ENCODE measurements at regions not wholly inside any gene's neighbourhood (a gene's known extent, or its start where the extent isn't known, plus 50 kb on each side); places are given as distances from the start of the nearest gene placed in this dataset.

GRCh38 chr1:58939666-58940370, 156.0 kb upstream of the JUN start:
- TF ChIP-seq CHD1 (IDR thresholded peaks at IDR 0.05; ENCODE audit: low read length) (no peak), SIN3A (IDR thresholded peaks at IDR 0.05; ENCODE audit: borderline replicate concordance in 2 of 2, control insufficient read depth in 1 of 2, low read depth in 2 of 2, low read length in 2 of 2) (no peak), E2F3 (CRISPR knock-in tag; IDR thresholded peaks at IDR 0.05) (no peak), MYC (IDR thresholded peaks at IDR 0.05; ENCODE audit: low read depth, low read length) (no peak), MYC (CRISPR knock-in tag; IDR thresholded peaks at IDR 0.05; ENCODE audit: borderline replicate concordance, low read depth) (no peak), POU5F1 (IDR thresholded peaks at IDR 0.05; ENCODE audit: borderline replicate concordance, low read depth, low read length, partially characterized antibody) (no peak), GTF2B (IDR thresholded peaks at IDR 0.05; ENCODE audit: extremely low read depth, insufficient read length) (no peak), PREB (CRISPR knock-in tag; IDR thresholded peaks at IDR 0.05) (no peak), STAT5A (IDR thresholded peaks at IDR 0.05; ENCODE audit: borderline replicate concordance, low read length) (no peak), HDGF (IDR thresholded peaks at IDR 0.05) (no peak), KLF6 (CRISPR knock-in tag; IDR thresholded peaks at IDR 0.05; ENCODE audit: borderline replicate concordance) (no peak), TCF7L2 (IDR thresholded peaks at IDR 0.05; ENCODE audit: low read depth, low read length) (no peak), GABPB2 (CRISPR knock-in tag; conservative IDR thresholded peaks at IDR 0.05) (no peak), ARNT (IDR thresholded peaks at IDR 0.05) (no peak), NR1H2 (CRISPR knock-in tag; IDR thresholded peaks at IDR 0.05) (no peak)
- Histone ChIP-seq H3K9me3 (replicated peaks; ENCODE audit: control insufficient read depth, insufficient read depth, low read depth, low read length) (no peaks in the 10 kb centered on the region), H3K9ac (ENCODE audit: insufficient read depth in 1 of 2, low read depth in 2 of 2, low read length in 2 of 2) (no peak overlapping the region), H2AFZ (ENCODE audit: low read depth, low read length) (no peak overlapping the region), H3K4me3 (no peak overlapping the region), H3K9me1 (ENCODE audit: control insufficient read depth, insufficient read depth, low read length) (no peaks in the 10 kb centered on the region), H3K27ac (ENCODE audit: extremely low read depth, low read depth, low read length) (no peak overlapping the region), H4K20me1 (replicated peaks; ENCODE audit: control insufficient read depth, insufficient read depth, low read length) (no peaks in the 10 kb centered on the region), H3K27me3 (ENCODE audit: control insufficient read depth in 2 of 2, insufficient read depth in 2 of 2, low read length in 2 of 2) (no peaks in the 10 kb centered on the region), H3K36me3 (ENCODE audit: control insufficient read depth, insufficient read depth, low read length) (no peaks in the 10 kb centered on the region), H3K4me2 (ENCODE audit: insufficient read depth, low read length) (no peak overlapping the region), H3K4me1 (replicated peaks in 1 of 2; ENCODE audit: control insufficient read depth in 2 of 2, insufficient read depth in 2 of 2, low read length in 2 of 2) (no peaks in the 10 kb centered on the region; a peak in 1 of 5 replicates), H3K79me2 (ENCODE audit: control insufficient read depth, insufficient read depth, low read length) (no peaks in the 10 kb centered on the region)
- 30% methylated on average over 6 of the region's 6 CpGs for WGBS (ENCODE audit: insufficient coverage, low coverage, missing lambda C conversion rate)
- BruUV-seq (replicated peaks), result no TSS peak
- ChIA-PET CTCF (ENCODE audit: low intra/inter-chr PET ratio) (no interaction called here), POLR2A (interaction anchor here (0.7 to 0.9 kb wide), 2 partner anchors 28 to 40 kb away, joined by 3 to 4 read pairs; no protein-coding TSS in a partner anchor)
- intact Hi-C loops (cut with micrococcal nuclease) (no loop called here), in situ Hi-C loops (cut with MboI) (no loop called here)
- DNase-seq (ENCODE audit: extremely low read depth in 1 of 4, low spot score in 3 of 4) (no peak), ATAC-seq (no peak), FAIRE-seq (no peak)
